ENCODE measurements at regions not wholly inside any gene's neighbourhood (a gene's known extent, or its start where the extent isn't known, plus 50 kb on each side); places are given as distances from the start of the nearest gene placed in this dataset.
A peak's percentile ranks its signal among the peaks of the same experiment; 100 is the strongest.

- DNase-seq = no peak
Measured at GRCh38 chr3:99541181-99541580, 97.2 kb upstream of the COL8A1 start.

DNA sequence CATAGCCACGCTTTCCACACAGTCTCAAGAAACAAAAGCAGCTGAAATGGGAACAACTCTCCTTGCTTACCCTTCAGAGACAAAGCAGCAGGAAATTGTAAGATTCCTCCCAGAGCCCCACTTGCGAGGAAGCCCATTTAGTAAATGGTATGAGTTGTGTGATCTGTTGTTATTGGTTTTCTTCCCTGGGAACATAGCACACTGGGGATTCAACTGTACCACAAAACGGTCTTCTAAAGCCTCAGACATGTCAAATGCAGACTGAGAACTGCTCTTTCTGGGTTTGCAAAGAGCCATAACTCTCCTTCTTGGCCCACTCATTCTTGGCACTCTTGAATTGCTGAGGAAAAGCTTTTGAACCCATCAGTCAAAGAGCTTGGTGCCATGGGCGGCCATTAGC is 101.0 kb upstream of the COL8A1 start:
- peak; percentile 29 for DNase-seq

DNA sequence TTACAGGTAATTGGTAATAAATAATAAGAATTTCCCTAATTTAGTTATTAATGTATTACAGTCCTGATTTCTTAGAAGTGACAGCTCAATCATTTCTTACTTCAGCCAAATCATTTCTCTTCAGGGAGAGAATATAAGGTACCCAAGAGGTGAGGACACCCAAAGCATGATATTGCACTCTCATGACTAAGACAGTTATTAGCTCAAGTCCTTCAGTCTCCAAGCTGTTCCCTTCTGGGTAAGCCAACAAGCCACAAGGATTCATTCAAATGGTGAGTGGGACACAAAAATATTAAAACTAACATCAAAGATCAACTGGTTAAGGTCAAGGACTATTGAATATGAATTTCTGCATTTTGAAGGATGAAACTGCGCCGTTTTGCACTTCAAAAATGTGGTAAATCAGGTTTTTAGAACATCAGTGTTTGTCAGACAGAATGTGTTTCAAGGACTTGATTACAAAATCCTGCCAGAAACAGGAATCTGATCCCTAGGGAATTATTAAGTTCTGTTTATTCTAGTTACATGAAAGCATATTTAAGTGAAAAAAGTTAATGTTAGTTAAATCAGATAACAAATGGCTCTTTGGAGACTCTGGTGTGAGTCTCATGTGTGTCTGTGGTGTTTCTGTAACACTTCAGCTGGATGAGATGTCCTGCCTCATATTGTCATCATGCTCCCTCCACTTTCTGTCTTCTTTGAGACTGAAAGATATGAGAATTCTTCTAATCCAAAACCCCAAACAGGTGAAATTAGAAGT is 101.7 kb upstream of the COL8A1 start:
- DNase-seq = no peak

GRCh38 chr3:99534951-99535704 is 103.3 kb upstream of the COL8A1 start:
- no peak for DNase-seq

DNA sequence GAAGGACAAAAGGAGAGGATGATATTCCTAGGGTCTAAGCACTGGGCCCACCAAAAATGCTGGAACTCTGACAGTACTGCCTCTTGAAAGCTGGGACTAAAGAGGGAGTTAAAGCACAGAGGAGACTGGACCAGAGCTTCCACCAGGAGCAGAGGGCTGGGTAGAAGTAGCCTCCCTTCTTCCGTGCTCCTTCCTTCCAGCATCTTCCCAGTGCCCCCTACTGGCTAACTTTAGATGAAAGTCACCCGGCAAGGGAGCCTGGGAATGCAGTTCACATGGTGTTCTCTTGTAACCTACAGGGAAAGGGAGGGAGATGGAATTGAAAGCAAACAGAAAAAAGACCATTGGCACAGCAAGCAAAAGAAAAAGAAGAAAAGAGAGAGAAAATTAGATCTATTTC is 106.1 kb upstream of the COL8A1 start:
- DNase-seq = no peak

DNA sequence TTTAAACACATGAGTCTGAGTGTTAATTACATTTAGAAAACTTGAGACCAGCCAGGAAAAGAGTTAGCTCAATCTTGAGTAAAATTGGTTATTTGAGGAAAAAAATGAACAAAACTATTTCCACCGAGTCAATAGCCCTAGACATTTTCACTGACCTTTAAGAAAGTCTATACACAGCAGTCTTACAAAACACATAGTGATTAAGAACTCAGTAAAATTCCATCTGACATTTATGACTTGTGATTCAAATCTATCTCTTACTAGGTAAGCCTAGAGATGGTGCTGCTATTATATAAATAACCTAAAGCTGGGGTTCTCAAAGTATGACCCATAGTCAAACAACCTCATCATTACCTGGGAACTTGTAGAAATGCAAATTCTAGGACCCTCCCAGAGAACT is 109.1 kb upstream of the COL8A1 start:
- DNase-seq = no peak

GRCh38 chr3:99526921-99527320 is 111.5 kb upstream of the COL8A1 start:
- no peak for DNase-seq

DNA sequence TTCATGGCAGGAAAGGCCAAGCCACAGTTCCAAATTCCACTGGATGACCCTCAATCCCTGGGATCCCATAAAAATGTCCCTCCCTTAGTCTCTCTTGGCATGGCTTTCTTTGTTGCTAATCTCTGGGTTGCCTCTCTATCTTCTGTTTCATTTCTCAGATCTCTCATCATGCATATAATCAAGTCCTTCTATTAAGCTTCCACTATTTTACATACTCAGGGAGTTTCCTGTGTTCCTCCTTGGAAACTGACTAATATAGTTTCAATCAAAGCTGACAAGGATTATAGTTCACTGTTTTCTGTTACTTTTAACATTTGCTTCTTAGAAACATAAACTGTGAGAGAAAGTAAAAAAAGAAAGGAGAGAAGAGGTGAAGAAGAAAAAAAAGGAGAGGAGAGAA is 113.8 kb upstream of the COL8A1 start:
- no peak for DNase-seq

- no peak for DNase-seq
Measured at GRCh38 chr3:99523431-99524127, 114.8 kb upstream of the COL8A1 start.

DNA sequence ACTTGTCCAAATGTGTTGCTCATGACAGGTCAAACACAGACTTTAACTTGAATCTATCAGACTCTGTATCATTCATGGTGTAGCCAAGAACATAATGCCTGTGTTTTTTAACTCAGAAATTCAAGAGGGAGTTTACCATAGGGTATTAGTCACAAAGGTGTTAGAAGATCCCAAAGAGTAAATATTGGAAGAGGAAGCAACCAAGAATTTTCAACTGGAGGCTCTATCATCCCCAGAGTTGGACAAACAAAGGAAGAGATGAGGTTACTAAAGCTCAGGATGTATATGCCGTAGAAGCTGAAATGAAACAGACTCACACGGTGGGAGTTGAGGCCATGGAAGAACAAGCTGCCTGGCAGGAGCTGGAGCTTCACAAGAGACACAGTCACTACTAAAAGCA is 116.2 kb upstream of the COL8A1 start:
- no peak for DNase-seq

DNA sequence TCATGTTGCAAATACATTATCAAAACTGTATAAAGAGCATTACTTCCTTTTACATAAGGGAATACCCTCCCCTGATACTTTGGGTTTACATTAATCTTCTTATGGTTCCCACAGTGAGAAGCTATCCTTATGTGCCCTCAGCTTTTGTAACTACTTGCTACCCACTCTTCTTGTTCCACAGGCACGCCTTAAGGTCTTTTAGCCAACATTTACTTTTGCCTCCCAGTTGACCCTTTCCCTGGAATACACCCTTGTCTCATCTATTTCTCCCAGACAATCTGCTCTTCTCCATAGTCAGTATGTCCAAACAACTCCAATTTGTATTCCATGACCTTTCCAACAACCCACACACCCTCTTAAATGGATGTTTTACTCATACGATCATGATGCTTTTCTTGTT is 116.8 kb upstream of the COL8A1 start:
- DNase-seq = no peak

- no peak for DNase-seq
Measured at GRCh38 chr3:99520513-99520912, 117.9 kb upstream of the COL8A1 start.

DNA sequence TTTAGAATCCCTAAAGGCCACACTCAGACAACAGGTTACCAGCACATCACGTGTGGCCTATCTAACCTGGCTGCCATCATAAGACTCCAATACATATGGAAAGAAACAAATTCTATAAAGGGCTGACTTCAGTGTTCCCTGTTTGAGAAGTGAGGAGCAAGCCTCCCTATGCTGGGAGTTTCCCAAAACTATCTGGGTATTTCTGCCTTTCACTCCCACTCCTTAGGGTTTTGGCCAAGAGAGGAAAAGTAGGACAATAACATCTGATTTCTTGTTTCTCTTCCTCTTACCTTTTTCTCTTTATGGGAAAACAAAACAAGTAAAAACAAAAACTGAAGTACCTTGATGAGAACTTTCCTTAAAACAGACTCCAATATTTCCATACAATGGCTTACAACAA is 121.5 kb upstream of the COL8A1 start:
- no peak for DNase-seq

DNA sequence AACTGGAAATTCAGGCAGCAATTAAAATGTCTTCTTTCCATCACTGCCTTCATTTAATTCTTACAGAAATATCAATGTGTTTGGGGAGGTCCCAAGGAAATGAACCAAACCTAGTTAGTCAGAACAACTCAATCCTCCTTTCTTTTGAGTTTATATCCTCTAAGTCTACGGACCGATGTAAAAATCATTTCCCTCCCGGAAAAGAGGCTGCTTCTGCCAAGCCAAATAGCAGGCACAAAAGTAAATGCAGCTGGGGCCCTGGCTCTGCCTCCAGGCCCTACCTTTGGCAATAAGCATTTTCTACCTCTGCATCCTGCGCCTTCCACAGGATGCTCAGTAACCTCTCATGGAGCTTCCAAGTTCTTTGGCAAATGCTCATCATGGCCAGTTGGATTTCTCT is 122.5 kb upstream of the COL8A1 start:
- DNase-seq = no peak

- no peak for DNase-seq
Measured at GRCh38 chr3:99509224-99509623, 129.2 kb upstream of the COL8A1 start.

- DNase-seq = no peak
Measured at GRCh38 chr3:99508191-99508590, 130.2 kb upstream of the COL8A1 start.

GRCh38 chr3:99505646-99506269 is 132.6 kb upstream of the COL8A1 start:
- DNase-seq = no peak

DNA sequence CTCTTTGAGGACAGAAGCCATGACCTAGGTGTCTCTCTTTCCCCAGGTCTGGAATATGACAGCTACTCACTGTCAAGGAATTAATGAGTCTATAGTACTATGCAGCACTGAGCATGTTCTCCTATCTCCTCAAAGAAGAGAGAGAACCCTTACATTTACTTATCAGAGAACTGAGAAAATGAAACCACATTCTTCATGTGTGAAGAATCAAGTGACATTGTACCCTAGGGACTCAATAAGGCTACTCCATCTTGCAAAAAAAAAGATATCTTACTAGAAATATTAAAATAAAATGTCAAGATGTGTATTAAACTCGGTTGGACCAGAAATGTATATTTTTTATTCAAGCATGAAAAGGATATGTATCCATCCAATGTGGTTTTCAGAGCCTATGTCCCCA is 133.2 kb upstream of the COL8A1 start:
- DNase-seq = no peak

- no peak for DNase-seq
Measured at GRCh38 chr3:99504258-99504657, 134.1 kb upstream of the COL8A1 start.

DNA sequence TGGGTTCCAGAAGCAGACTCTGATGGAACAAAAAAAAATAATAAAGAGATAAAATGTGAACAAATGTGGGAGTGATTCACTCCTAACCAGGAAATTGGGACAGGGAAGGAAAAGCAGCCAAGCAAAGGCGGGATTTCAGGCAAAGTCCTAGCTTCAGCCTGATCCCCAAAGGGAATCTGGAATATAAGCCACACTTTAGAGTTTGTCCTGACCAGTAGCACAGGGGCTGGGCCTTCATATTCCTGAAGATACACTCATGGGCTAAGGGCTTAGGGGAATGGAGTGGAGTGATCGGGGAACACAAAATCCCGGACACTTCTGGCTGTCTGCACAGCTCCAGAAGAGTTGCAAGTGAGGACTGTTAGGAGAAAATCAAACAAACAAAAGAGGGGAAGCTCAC is 135.0 kb upstream of the COL8A1 start:
- DNase-seq = no peak

DNA sequence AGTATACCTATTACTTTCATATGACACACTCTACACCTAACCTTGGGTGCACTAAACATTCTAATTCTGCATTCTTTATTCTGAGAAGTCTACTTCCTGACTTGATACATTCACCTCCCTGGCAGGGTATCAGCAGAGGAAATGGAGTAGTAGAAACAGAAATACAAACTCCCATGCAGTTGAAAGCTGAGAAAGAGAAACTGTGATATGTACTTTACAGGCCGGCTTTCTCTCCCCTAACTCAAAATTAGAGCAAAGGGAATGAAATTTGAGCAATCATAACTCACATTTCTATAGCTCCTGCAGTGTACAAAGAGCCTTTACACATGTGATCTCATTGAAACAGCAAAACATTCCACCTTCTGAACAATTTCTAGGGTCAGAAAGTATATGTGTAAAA is 135.5 kb upstream of the COL8A1 start:
- no peak for DNase-seq

- no peak for DNase-seq
Measured at GRCh38 chr3:99500485-99500884, 137.9 kb upstream of the COL8A1 start.

Measured in femur (tissue), 1 donor.